ENCODE measurements at regions not wholly inside any gene's neighbourhood (a gene's known extent, or its start where the extent isn't known, plus 50 kb on each side); places are given as distances from the start of the nearest gene placed in this dataset.

- no CpG with 5 or more reads among the region's 1 CpG for WGBS (ENCODE audit: insufficient coverage)
- Histone ChIP-seq H3K27me3 (replicated peaks in 1 of 4; ENCODE audit: control extremely low read depth in 1 of 4, control insufficient read depth in 3 of 4, insufficient read depth in 4 of 4, low read length in 3 of 4) (no peaks in the 10 kb centered on the region), H3K4me2 (replicated peaks; ENCODE audit: low read depth, low read length, poor library complexity, severe bottlenecking) (no peak overlapping the region), H3K36me3 (replicated peaks in 1 of 2; ENCODE audit: control extremely low read depth in 1 of 2, control insufficient read depth in 1 of 2, extremely low read depth in 1 of 2, insufficient read depth in 2 of 2, low read length in 1 of 2) (no peaks in the 10 kb centered on the region), H3K27ac (ENCODE audit: low read length in 2 of 2) (no peak overlapping the region), H3K4me1 (ENCODE audit: control insufficient read depth in 2 of 2, insufficient read depth in 2 of 2, low read length in 2 of 2) (no peaks in the 10 kb centered on the region), H2AFZ (ENCODE audit: insufficient read depth, low read depth, low read length, poor library complexity, severe bottlenecking) (no peak overlapping the region), H3K4me3 (ENCODE audit: control extremely low read depth in 1 of 5, extremely low read depth in 1 of 5, insufficient read depth in 1 of 5, low read depth in 2 of 5, low read length in 4 of 5) (no peak overlapping the region), H4K20me1 (ENCODE audit: control insufficient read depth, insufficient read depth, low read length, poor library complexity, severe bottlenecking) (no peaks in the 10 kb centered on the region), H3K79me2 (ENCODE audit: control insufficient read depth, insufficient read depth, low read length) (no peaks in the 10 kb centered on the region), H3K9me3 (ENCODE audit: control extremely low read depth in 1 of 3, control insufficient read depth in 2 of 3, insufficient read depth in 1 of 3, low read length in 2 of 3) (no peaks in the 10 kb centered on the region), H3K9ac (ENCODE audit: low read length) (no peak overlapping the region)
- DNase-seq (no peak), ATAC-seq (ENCODE audit: low read depth) (no peak)
- ChIA-PET CTCF (no interaction called here), POLR2A (no interaction called here)
- TF ChIP-seq, protein P1, sequence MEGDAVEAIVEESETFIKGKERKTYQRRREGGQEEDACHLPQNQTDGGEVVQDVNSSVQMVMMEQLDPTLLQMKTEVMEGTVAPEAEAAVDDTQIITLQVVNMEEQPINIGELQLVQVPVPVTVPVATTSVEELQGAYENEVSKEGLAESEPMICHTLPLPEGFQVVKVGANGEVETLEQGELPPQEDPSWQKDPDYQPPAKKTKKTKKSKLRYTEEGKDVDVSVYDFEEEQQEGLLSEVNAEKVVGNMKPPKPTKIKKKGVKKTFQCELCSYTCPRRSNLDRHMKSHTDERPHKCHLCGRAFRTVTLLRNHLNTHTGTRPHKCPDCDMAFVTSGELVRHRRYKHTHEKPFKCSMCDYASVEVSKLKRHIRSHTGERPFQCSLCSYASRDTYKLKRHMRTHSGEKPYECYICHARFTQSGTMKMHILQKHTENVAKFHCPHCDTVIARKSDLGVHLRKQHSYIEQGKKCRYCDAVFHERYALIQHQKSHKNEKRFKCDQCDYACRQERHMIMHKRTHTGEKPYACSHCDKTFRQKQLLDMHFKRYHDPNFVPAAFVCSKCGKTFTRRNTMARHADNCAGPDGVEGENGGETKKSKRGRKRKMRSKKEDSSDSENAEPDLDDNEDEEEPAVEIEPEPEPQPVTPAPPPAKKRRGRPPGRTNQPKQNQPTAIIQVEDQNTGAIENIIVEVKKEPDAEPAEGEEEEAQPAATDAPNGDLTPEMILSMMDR (IDR thresholded peaks at IDR 0.05), result no peak
- no peak for TF ChIP-seq EZH2 (IDR thresholded peaks at IDR 0.05; ENCODE audit: borderline replicate concordance, insufficient read depth, low read depth, low read length, poor library complexity, severe bottlenecking)
- intact Hi-C loops (cut with micrococcal nuclease), result no loop called here
- Mint-ChIP-seq H3K4me1 (no peaks in the 10 kb centered on the region), H3K4me3 (no peak overlapping the region), H3K27ac (no peak overlapping the region), H3K27me3 (peaks cover 4% of the 10 kb centered on the region), H3K9me3 (ENCODE audit: insufficient read depth) (no peaks in the 10 kb centered on the region)
These were observed 95.3 kb upstream of the SOD3 start for GRCh38 chr4:24700118-24700517.

DNA sequence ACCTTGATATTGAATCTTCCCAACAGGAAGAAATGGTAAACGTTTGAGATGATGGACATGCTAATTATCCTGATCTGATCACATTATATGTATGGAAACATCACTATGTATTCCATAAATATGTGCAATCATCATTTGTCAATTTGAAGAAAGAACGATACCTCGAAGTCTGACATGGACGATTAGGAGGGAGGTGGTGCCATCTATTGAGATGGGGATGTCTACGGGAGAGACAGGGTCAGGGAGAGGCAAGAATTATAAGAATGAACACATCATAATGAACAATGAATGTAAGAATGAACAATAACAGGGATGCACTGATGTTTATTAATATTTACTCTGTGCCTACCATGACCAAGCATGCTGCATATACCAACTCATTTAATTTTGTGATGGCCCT, 93.7 kb upstream of the SOD3 start:
- TF ChIP-seq EZH2 (IDR thresholded peaks at IDR 0.05; ENCODE audit: borderline replicate concordance, insufficient read depth, low read depth, low read length, poor library complexity, severe bottlenecking), result no peak
- TF ChIP-seq, protein P1 (IDR thresholded peaks at IDR 0.05), result no peak
- ChIA-PET POLR2A (no interaction called here), CTCF (no interaction called here)
- Histone ChIP-seq H3K27ac (ENCODE audit: low read length in 2 of 2) (no peak overlapping the region), H4K20me1 (ENCODE audit: control insufficient read depth, insufficient read depth, low read length, poor library complexity, severe bottlenecking) (no peaks in the 10 kb centered on the region), H3K36me3 (replicated peaks in 1 of 2; ENCODE audit: control extremely low read depth in 1 of 2, control insufficient read depth in 1 of 2, extremely low read depth in 1 of 2, insufficient read depth in 2 of 2, low read length in 1 of 2) (no peaks in the 10 kb centered on the region), H3K4me3 (ENCODE audit: control extremely low read depth in 1 of 5, extremely low read depth in 1 of 5, insufficient read depth in 1 of 5, low read depth in 2 of 5, low read length in 4 of 5) (no peak overlapping the region), H3K9me3 (ENCODE audit: control extremely low read depth in 1 of 3, control insufficient read depth in 2 of 3, insufficient read depth in 1 of 3, low read length in 2 of 3) (no peaks in the 10 kb centered on the region), H2AFZ (ENCODE audit: insufficient read depth, low read depth, low read length, poor library complexity, severe bottlenecking) (no peak overlapping the region), H3K4me1 (ENCODE audit: control insufficient read depth in 2 of 2, insufficient read depth in 2 of 2, low read length in 2 of 2) (no peaks in the 10 kb centered on the region), H3K9ac (ENCODE audit: low read length) (no peak overlapping the region), H3K27me3 (replicated peaks in 1 of 4; ENCODE audit: control extremely low read depth in 1 of 4, control insufficient read depth in 3 of 4, insufficient read depth in 4 of 4, low read length in 3 of 4) (no peaks in the 10 kb centered on the region), H3K4me2 (replicated peaks; ENCODE audit: low read depth, low read length, poor library complexity, severe bottlenecking) (no peak overlapping the region), H3K79me2 (ENCODE audit: control insufficient read depth, insufficient read depth, low read length) (no peaks in the 10 kb centered on the region)
- peaks cover 4% of the 10 kb centered on the region for H3K27me3 Mint-ChIP-seq
- H3K27ac Mint-ChIP-seq, result no peak overlapping the region
- H3K4me3 Mint-ChIP-seq, result no peak overlapping the region
- no CpG with 5 or more reads among the region's 5 CpGs for WGBS (ENCODE audit: insufficient coverage)
- H3K9me3 Mint-ChIP-seq (ENCODE audit: insufficient read depth), result no peaks in the 10 kb centered on the region
- H3K4me1 Mint-ChIP-seq, result no peaks in the 10 kb centered on the region
- ATAC-seq (ENCODE audit: low read depth) (no peak), DNase-seq (no peak)
- intact Hi-C loops (cut with micrococcal nuclease), result no loop called here

Measured in B cell (primary cell).